GM10248 (cell line): ENCODE measurements at regions not wholly inside any gene's neighbourhood (a gene's known extent, or its start where the extent isn't known, plus 50 kb on each side); places are given as distances from the start of the nearest gene placed in this dataset.

Experiments
- CTCF ChIA-PET: fragments of 300-600 bp; sonication (Branson Sonifier 250); formaldehyde crosslinking; extraction: SDS; loops from one replicate; lab custom pipeline; 2021; ENCODE audit warnings: antibody characterized with exemption; lab: Yijun Ruan, JAX
- POLR2A ChIA-PET: fragments of 350-650 bp; sonication (Branson Sonifier 250); formaldehyde crosslinking; extraction: SDS; loops from one replicate; lab custom pipeline; 2020; ENCODE audit warnings: antibody characterized with exemption; lab: Yijun Ruan, JAX
- DNase-seq: peaks from one replicate; pipeline ENCODE4 v3.0.0; 2012; ENCODE audit errors: extremely low spot score
- CTCF ChIP-seq: IDR thresholded peaks from 2 replicates; pipeline ENCODE4 v1.5.1; 2012; ENCODE audit warnings: mild to moderate bottlenecking, low read depth; ENCODE audit errors: extremely low read depth, missing control alignments, control extremely low read depth

GRCh38 chr10:56068473-56069263 is 292.4 kb downstream of the ZWINT start:
- ChIA-PET POLR2A (no interaction called here), CTCF (interaction anchor here (1.2 to 1.6 kb wide), 2 partner anchors 10 to 13 kb away, joined by 3 read pairs; no protein-coding TSS in a partner anchor)
- TF ChIP-seq CTCF = no peak
- DNase-seq = no peak

GRCh38 chr10:56068040-56068439 is 293.0 kb downstream of the ZWINT start:
- DNase-seq = no peak
- TF ChIP-seq CTCF = no peak
- ChIA-PET CTCF (interaction anchor here (1.2 kb wide), 1 partner anchor 13 kb away, joined by 3 read pairs; no protein-coding TSS in a partner anchor), POLR2A (no interaction called here)

- no peak for DNase-seq
- POLR2A ChIA-PET = no interaction called here
- TF ChIP-seq CTCF = no peak
- CTCF ChIA-PET = no interaction called here
Observed at GRCh38 chr10:56063642-56064041, 297.4 kb downstream of the ZWINT start.

GRCh38 chr10:56057860-56058259 is 303.2 kb downstream of the ZWINT start:
- TF ChIP-seq CTCF = no peak
- CTCF ChIA-PET = no interaction called here
- POLR2A ChIA-PET = no interaction called here

GRCh38 chr10:56035489-56035888 is 325.6 kb downstream of the ZWINT start:
- no peak for TF ChIP-seq CTCF
- POLR2A ChIA-PET = no interaction called here

More at GRCh38 chr10:56057860-56058259, 303.2 kb downstream of the ZWINT start:
- DNase-seq = no peak

GRCh38 chr10:56028298-56029132 is 332.5 kb downstream of the ZWINT start:
- POLR2A ChIA-PET = no interaction called here
- CTCF ChIA-PET = no interaction called here
- no peak for DNase-seq
- TF ChIP-seq CTCF = no peak

More at GRCh38 chr10:56035489-56035888, 325.6 kb downstream of the ZWINT start:
- no peak for DNase-seq
- CTCF ChIA-PET = interaction anchor here (1.5 kb wide), 1 partner anchor 19 kb away, joined by 4 read pairs; no protein-coding TSS in a partner anchor
